ENCODE measurements at regions not wholly inside any gene's neighbourhood (a gene's known extent, or its start where the extent isn't known, plus 50 kb on each side); places are given as distances from the start of the nearest gene placed in this dataset.
A peak's percentile ranks its signal among the peaks of the same experiment; 100 is the strongest.

DNA sequence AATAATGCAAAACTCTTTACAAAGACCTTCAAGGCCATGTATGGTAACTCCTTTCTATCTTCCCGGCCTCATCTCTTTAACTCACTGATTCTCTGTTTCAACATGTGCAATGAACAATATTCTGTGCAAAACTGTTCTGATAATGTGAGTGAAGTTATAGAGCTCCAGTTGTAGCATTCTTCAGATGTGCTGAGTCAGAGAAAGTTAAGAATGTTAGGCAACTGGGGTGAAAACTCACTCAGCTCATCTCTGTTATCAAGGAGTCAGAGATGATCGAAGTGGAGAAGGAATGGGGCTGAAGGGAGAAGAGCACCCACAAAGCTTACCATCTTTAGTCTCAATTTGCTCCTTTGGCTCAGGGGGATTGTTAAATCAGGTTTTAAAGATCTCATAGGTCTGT lies 344.7 kb upstream of the NPSR1 start:
- TF ChIP-seq CTCF (conservative IDR thresholded peaks at IDR 0.05; ENCODE audit: low read depth, low read length), result no peak
- no peak for TF ChIP-seq MAZ (IDR thresholded peaks at IDR 0.05; ENCODE audit: borderline replicate concordance, low read depth, low read length)
- no peak for TF ChIP-seq RAD21 (IDR thresholded peaks at IDR 0.05; ENCODE audit: low read length)
- no peak for TF ChIP-seq POLR2A (IDR thresholded peaks at IDR 0.05; ENCODE audit: low read depth, low read length)
- no peak for TF ChIP-seq MXI1 (IDR thresholded peaks at IDR 0.05; ENCODE audit: borderline replicate concordance, low read depth, low read length)
- TF ChIP-seq MAFK (IDR thresholded peaks at IDR 0.05; ENCODE audit: low read depth, low read length), result peak; percentile 83

All from IMR-90 (cell line).